ENCODE measurements at regions not wholly inside any gene's neighbourhood (a gene's known extent, or its start where the extent isn't known, plus 50 kb on each side); places are given as distances from the start of the nearest gene placed in this dataset.
"Not testable (repeated sequence)": the region's sequence is repeated elsewhere in the genome, so short reads cannot be mapped to it uniquely, and the experiment has no call there.

DNA sequence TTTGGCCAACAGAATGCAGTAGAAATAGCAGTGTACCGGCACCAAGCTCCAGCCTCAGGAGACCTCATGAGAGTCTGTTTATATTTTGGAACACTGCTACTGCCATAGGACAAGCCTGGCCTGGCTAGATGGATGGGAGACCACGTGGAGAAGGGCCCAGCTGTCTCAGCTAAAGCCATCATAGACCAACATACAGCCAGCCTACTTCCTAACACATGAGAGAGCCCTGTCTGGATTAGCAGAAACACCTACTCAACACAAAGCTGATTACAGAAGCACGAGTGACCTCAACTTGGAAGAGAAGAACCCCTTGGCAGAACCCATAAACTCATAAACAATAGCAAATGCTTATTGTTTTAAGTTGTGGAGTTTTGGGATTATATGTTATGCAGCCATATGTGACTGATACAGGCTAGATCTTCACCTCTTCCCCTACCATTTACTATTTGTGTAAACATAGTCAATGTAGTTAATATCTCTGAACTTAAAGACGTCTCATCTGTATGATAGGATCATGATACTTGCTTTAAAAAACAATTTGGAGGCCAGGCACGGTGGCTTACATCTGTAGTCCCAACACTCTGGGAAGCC, 199.4 kb upstream of the ZNF217 start:
- FAIRE-seq (no peak), DNase-seq (ENCODE audit: insufficient read length, low spot score) (no peak)
- no peak for TF ChIP-seq PAX5 (IDR thresholded peaks at IDR 0.05; ENCODE audit: insufficient read depth, low read length, severe bottlenecking)
- no peak for TF ChIP-seq POLR2A (IDR thresholded peaks at IDR 0.05; ENCODE audit: low read depth, low read length)
- TF ChIP-seq TAF1 (IDR thresholded peaks at IDR 0.05; ENCODE audit: low read depth, low read length), result no peak
- no peak for TF ChIP-seq SPI1 (IDR thresholded peaks at IDR 0.05; ENCODE audit: low read depth, low read length)
- no peak for TF ChIP-seq POU2F2 (IDR thresholded peaks at IDR 0.05; ENCODE audit: low read depth, low read length)
- no peak for TF ChIP-seq POLR2AphosphoS5 (IDR thresholded peaks at IDR 0.05; ENCODE audit: low read depth, low read length)

GRCh38 chr20:53789989-53790675, 196.5 kb upstream of the ZNF217 start:
- no peak for TF ChIP-seq POLR2A (IDR thresholded peaks at IDR 0.05; ENCODE audit: low read depth, low read length)
- DNase-seq (ENCODE audit: insufficient read length, low spot score) (no peak), FAIRE-seq (no peak)

GRCh38 chr20:53788253-53789022, 194.8 kb upstream of the ZNF217 start:
- FAIRE-seq, result no peak
- DNase-seq (ENCODE audit: insufficient read length, low spot score), result no peak
- no peak for TF ChIP-seq POLR2AphosphoS5 (IDR thresholded peaks at IDR 0.05; ENCODE audit: low read depth, low read length)
- no peak for TF ChIP-seq SPI1 (IDR thresholded peaks at IDR 0.05; ENCODE audit: low read depth, low read length)
- TF ChIP-seq PAX5 (IDR thresholded peaks at IDR 0.05; ENCODE audit: insufficient read depth, low read length, severe bottlenecking), result no peak
- no peak for TF ChIP-seq TAF1 (IDR thresholded peaks at IDR 0.05; ENCODE audit: low read depth, low read length)
- TF ChIP-seq POLR2A (IDR thresholded peaks at IDR 0.05; ENCODE audit: low read depth, low read length), result no peak
- no peak for TF ChIP-seq POU2F2 (IDR thresholded peaks at IDR 0.05; ENCODE audit: low read depth, low read length)

DNA sequence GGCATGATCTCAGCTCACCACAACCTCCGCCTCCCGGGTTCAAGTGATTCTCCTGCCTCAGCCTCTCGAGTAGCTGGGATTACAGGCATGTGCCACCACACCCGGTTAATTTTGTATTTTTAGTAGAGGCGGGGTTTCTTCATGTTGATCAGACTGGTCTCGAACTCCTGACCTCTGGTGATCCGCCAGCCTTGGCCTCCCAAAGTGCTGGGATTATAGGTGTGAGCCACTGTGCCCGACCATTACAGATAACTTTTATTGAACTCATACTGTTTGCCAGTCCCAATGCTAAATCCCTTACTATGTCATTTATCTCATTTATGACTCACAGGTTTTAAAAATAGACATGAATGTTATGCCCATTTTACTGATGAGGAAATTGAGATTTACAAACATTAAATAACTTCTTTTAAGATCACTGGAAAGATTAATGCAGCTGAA, 193.9 kb upstream of the ZNF217 start:
- not testable (repeated sequence) for DNase-seq (ENCODE audit: insufficient read length, low spot score); FAIRE-seq

- DNase-seq (ENCODE audit: insufficient read length, low spot score) (no peak), FAIRE-seq (no peak)
- TF ChIP-seq POLR2A (IDR thresholded peaks at IDR 0.05; ENCODE audit: low read depth, low read length) (no peak), POLR2AphosphoS5 (IDR thresholded peaks at IDR 0.05; ENCODE audit: low read depth, low read length) (no peak), POU2F2 (IDR thresholded peaks at IDR 0.05; ENCODE audit: low read depth, low read length) (no peak), SPI1 (IDR thresholded peaks at IDR 0.05; ENCODE audit: low read depth, low read length) (no peak), TAF1 (IDR thresholded peaks at IDR 0.05; ENCODE audit: low read depth, low read length) (no peak), PAX5 (IDR thresholded peaks at IDR 0.05; ENCODE audit: insufficient read depth, low read length, severe bottlenecking) (no peak)
Observed at GRCh38 chr20:53786445-53787267, 193.0 kb upstream of the ZNF217 start.

DNA sequence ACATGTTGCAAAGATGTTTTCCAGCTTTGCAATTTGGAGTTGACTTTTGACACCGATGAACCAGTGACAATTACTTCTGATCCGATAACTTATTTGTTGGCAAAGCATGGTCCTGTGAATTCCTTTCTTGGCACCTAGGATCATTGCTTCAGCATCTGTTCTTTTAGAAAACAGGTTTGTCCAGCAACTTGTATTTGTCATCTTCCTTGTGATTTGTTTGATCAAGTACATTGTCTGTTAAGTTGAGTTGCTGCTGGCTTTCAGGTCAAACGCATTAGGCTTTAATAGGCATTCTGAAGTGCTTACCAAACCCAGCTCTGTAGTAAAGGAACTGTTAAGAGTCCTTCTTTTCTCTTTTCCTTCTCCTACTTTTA, 192.4 kb upstream of the ZNF217 start:
- no peak for TF ChIP-seq PAX5 (IDR thresholded peaks at IDR 0.05; ENCODE audit: insufficient read depth, low read length, severe bottlenecking)
- TF ChIP-seq POU2F2 (IDR thresholded peaks at IDR 0.05; ENCODE audit: low read depth, low read length), result no peak
- TF ChIP-seq POLR2AphosphoS5 (IDR thresholded peaks at IDR 0.05; ENCODE audit: low read depth, low read length), result no peak
- DNase-seq (ENCODE audit: insufficient read length, low spot score), result no peak
- FAIRE-seq, result no peak

DNA sequence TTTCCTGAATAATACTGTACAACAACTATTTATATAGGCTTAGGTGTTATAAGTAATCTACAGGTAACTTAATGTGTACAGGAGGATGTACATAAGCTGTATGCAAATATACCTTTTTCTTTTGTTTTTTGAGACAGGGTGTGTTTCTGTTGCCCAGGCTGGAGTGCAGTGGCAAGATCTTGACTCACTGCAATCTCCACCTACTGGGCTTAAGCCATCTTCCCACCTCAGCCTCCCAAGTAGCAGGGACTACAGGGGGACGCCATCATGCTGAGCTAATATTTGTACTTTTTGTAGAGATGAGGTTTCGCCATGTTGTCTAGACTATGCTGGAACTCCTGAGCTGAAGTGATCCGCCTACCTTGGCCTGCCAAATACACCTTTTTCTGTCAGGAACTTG, 191.7 kb upstream of the ZNF217 start:
- TF ChIP-seq POLR2A (IDR thresholded peaks at IDR 0.05; ENCODE audit: low read depth, low read length) (no peak), PAX5 (IDR thresholded peaks at IDR 0.05; ENCODE audit: insufficient read depth, low read length, severe bottlenecking) (no peak), TAF1 (IDR thresholded peaks at IDR 0.05; ENCODE audit: low read depth, low read length) (no peak), SPI1 (IDR thresholded peaks at IDR 0.05; ENCODE audit: low read depth, low read length) (no peak), POLR2AphosphoS5 (IDR thresholded peaks at IDR 0.05; ENCODE audit: low read depth, low read length) (no peak), POU2F2 (IDR thresholded peaks at IDR 0.05; ENCODE audit: low read depth, low read length) (no peak)
- FAIRE-seq (no peak), DNase-seq (ENCODE audit: insufficient read length, low spot score) (no peak)

GRCh38 chr20:53783768-53784167, 190.1 kb upstream of the ZNF217 start:
- TF ChIP-seq PAX5 (IDR thresholded peaks at IDR 0.05; ENCODE audit: insufficient read depth, low read length, severe bottlenecking), result no peak
- TF ChIP-seq POLR2AphosphoS5 (IDR thresholded peaks at IDR 0.05; ENCODE audit: low read depth, low read length), result no peak
- no peak for TF ChIP-seq POU2F2 (IDR thresholded peaks at IDR 0.05; ENCODE audit: low read depth, low read length)
- TF ChIP-seq SPI1 (IDR thresholded peaks at IDR 0.05; ENCODE audit: low read depth, low read length), result no peak
- TF ChIP-seq TAF1 (IDR thresholded peaks at IDR 0.05; ENCODE audit: low read depth, low read length), result no peak
- DNase-seq (ENCODE audit: insufficient read length, low spot score), result no peak
- no peak for FAIRE-seq

DNA sequence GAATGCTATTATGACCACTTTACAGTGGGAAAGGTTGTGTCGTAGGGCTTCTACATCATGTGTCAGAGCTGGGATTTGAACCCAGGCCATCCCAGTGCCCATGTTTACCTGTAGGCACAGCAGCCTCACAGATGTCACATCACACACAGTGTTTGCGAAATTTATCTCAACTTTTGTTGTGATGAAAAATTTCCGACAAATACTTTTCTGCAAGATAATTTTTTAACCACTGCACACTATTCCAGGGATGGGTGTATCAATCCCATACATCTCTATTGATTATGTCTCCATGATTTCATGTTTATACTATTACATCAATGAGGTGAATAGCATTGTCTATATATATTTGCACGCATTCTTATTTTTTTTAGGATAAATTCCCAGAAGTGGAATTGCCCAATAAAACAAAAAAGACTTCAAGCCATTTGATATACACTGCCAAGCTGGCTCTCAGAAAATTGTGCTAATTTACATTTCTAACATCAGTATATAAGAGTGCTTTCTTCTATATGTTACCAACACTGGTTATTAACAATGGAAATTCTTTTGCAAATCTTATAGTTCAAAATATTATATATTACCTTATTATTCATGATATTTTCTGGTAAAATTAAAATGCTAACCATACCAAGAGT, 189.1 kb upstream of the ZNF217 start:
- FAIRE-seq (no peak), DNase-seq (ENCODE audit: insufficient read length, low spot score) (no peak)
- TF ChIP-seq SPI1 (IDR thresholded peaks at IDR 0.05; ENCODE audit: low read depth, low read length) (no peak), POLR2AphosphoS5 (IDR thresholded peaks at IDR 0.05; ENCODE audit: low read depth, low read length) (no peak), POU2F2 (IDR thresholded peaks at IDR 0.05; ENCODE audit: low read depth, low read length) (no peak), POLR2A (IDR thresholded peaks at IDR 0.05; ENCODE audit: low read depth, low read length) (no peak)
